Medulla oblongata (tissue), 1 donor: ENCODE measurements at regions not wholly inside any gene's neighbourhood (a gene's known extent, or its start where the extent isn't known, plus 50 kb on each side); places are given as distances from the start of the nearest gene placed in this dataset.

Experiments
- DNase-seq: peaks from one replicate; pipeline ENCODE4 v3.0.0-alpha.2; 2015; ENCODE audit errors: extremely low spot score

DNA sequence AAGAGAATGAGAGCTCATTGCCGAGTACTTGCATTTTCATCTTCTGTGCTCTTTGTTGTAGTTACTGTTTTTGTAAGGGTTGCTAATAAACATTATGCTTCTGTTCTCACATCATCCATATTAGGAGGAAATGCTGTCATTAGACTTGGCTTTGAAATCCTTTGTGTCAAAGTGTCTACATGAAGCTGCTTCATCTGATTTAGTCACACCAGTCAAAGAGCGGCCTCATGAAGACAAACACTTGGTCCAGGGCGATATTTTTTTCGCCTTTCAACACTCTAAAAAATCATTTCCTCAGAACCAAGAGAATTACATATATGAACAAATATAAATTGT, 105.0 kb downstream of the SPRY2 start:
- DNase-seq: no peak

DNA sequence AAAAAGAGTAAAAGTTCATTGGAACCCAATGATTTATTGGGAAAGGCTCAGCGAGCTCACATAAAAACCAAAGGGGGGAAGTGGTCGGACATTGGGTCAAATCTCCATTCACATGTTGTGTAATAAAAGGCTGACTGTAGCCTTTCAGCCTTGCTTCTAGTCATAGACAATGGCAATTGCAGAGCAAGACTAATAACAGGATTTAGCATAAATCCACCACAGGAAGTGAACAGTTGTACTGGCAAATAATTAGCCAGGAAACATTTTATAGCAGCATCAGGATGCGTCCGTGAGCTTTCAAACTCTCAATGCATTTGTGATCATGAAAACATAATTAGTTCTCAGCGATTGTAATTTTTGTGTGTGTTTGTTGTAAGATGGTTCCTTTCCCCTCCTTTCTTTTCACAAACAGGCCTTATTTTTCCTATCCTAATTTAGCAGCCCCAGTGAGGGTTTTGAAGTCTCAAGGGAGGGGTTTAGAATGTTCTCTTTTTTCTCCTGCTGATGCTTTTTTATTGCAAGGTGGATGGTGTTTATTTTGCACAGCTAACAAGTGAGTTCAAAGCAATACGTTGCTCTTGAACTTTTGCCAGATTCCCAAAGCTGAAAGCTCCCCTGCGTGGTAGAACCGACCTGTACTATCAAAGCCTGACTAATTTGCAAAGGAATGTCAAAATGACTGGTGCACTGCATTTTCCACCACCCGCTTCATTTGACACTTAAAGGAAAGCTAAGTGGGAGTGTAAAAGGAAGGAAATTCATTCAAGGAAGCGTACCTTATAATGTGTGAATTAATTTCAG, 105.6 kb downstream of the SPRY2 start:
- DNase-seq: peak; percentile 34

DNA sequence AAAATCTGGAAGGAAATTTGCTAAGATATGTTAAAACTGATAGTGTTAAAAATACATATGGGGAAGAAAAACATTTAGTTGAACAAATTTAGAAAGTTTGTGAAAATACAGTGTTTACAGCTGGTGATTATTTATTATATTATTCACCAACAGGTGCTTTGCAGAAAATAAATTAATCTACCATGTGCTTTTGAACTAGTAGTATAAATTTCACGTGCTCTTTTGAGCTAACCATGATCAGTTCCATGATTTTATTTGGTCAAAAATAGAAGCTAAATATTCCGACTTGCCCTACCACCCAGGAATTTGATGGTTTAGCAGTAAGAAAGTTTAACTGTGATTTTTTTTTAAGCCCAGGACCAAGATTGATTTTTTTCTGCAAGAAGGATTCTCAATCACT, 113.3 kb downstream of the SPRY2 start:
- DNase-seq: no peak

DNA sequence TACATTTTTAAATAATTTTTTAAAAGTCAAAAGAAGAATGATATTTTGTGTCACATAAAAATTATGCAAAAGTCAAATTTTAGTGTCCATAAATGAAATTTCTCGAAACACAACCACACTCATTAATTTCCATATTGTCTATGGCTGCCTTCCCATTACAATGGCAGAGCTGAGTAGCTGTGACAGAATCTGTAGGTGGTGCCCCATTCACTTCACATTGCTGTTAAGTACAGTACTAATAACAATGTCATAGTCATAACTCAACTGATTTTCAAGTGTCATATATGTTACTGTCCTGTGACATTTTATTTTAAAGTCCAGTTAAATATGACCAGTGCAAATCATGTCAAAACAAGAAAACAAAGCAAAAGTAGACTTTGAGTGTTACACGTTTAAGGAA, 114.3 kb downstream of the SPRY2 start:
- DNase-seq: no peak

DNA sequence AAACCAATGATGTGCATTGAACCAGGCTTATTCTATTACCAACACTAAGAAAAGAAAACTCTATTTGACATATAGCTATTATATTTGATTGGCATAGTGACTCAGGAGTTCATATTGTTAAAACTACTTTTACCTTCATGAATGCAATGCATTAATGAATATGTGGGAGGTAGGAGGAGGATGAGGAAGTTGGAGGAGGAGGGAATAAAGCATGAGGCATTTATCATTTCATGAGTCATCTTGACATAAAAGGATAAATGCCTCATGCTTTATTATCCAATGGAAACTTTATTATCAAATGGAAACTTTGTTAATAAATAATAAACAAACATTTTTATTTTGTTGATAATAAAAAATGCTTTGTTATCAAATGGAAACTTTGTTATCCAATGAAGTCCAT, 116.5 kb downstream of the SPRY2 start:
- DNase-seq: no peak

DNA sequence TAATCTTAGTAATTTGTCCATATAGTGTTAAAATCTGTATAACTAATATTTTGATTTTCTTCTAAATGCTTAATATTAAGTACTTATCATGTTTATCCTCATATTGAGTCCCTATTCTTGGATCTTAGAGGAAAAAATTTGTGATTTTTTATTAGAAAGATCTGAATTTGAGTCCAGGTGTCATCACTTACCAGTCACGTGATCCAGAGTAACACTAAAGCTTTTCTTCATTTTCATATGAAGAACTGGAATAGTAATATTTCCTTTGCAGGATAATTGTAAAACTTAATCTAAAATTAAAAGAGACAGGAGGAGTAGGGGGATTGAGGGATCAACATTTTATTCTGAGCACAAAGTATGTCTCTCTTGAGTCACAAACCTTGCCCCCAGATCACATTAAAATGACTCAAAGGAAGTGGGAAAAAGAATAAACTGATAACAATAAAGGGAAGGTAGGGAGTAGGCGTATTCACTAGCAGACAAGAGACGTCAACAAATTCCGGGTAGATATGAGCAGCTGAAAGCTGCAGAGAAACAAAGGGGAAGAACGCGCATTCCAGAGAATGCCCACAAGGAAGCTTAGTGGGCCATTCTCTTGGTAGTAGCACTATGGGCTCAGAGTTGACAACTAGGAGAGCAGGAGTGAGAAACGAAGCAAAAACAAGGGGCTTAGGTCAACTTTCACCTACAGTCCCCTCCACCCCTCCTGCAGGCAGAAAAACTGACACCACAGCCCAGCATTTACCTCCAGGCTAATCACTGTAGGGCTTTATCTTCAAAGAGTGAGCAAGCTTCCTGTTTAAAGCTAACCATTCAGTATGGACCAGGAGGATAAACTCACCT, 123.1 kb downstream of the SPRY2 start:
- no peak for DNase-seq

DNA sequence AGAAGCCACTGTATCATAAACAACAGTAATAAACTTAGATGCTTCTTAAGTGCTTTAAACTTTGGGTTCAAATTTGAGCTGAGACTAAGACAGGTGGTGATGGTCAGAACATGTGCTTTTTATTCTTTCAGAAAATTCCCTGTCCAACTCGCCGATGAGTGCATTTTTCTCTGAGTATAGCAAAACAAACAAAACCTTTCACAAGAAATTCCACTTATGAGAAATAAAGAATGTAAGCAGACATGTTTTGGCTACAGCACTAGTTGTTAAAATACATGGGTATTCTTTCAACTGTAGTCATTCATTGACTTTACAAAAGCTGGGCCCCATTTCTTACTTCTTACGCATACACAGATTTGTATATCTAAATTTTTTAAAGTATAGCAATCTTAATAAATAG, 125.6 kb downstream of the SPRY2 start:
- no peak for DNase-seq

DNA sequence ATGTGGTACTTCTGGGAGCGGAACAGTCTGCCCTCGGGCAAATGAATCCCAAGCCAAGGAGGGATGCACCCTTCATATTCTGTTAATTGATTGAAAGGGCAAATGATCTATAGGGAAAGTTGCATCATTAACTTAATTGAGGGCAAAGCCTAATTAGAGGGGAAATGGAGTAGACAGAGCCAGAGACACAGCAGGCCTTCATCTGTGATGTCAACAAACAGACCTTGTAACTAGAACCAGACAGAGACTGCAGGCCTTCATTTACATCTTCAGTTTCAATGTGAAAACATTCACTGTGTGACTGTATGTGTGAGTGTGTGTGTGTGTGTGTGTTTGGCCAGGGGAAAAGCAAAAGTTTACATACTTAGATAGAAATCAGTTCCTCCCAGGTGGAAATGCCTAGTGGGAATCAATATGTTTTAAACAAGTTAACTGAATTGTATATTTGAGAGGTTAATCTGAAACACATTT, 126.4 kb downstream of the SPRY2 start:
- DNase-seq: peak; percentile 21

DNA sequence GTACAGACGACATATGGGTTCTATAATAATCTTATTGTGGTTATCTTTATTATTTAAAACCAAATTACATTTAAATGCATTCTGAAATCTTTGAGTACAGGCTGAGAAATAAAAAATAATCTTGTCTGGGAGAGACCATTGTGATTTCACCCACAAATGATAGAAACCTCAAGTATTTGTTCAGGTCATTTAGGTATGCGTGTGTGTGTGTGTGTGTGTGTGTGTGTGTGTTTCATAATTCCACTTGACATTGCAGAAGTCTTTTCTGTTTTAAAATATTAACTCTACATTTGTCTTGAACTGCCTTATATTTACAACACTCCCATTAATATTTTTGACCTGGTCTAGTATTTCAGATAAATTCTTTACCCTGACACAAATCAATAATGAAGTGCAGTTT, 126.9 kb downstream of the SPRY2 start:
- no peak for DNase-seq

DNA sequence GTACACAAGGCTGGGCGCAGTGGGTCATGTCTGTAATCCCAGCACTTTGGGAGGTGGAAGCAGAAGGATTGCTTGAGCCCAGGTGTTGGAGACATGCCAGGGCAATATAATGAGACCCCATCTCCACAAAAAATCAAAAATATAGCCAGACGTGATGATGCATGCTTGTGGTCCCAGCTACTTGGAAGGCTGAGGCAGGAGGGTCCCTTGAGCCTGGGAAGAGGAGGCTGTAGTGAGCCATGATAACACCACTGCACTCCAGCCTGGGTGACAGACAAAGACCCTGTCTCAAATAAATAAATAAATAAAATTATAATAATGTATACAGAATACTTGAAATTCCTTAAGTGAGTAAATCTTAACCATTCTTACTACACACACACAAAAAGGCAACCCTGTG, 127.7 kb downstream of the SPRY2 start:
- DNase-seq: no peak

DNA sequence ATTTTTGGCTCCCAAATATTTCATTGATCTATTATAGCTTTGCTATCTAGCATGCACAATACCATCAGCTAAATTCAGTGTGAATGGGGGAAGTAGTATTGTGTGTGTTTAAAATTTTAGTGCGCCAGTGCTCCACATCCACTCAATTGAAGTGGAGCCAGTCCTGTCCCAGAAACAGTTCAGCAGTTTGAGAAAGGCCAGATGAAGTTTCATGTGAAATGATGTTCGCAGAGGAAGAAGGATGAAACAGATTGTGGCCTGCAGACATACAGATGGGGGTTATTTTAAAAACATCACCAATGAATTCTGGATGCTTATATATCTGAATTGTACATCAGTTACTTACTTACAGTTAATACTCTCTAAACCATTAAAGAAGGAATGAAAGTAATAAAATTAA, 129.4 kb downstream of the SPRY2 start:
- DNase-seq: no peak

DNA sequence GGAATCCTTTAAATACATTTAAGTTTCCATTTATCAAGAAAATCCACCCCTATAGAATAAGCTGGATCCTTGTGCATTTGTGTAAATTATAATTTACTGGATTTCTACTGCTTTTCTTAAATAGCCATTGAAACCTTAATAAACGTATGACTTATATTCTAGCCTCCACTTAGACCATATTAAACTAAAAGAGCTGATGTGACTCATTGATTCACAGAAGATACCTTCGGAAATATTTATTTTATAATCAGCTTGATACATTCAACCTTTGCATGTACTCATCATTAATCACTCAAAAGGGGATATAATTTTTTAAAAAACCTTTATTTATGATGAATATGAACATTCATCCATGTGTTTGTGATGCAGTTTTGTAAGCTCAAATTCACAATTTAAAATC, 136.3 kb downstream of the SPRY2 start:
- DNase-seq: no peak

DNA sequence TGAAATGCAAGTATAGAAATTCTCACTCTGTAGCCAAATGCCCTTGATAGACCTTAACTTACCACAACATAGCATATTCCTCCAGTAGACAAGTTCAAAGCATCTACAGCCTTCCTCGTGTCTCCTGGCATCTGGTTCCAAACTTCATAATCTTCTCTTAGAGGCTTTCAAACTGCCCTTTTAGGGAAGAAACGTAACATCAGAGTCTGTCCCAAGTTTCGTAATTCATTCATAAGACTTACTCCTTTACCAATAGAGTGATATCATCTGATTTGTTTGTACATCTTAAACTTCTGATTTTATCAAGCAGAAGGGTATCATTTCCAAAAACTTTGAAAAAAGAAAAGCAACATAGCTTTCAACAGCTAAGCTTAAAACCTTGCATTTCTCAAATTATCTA, 137.4 kb downstream of the SPRY2 start:
- no peak for DNase-seq

DNA sequence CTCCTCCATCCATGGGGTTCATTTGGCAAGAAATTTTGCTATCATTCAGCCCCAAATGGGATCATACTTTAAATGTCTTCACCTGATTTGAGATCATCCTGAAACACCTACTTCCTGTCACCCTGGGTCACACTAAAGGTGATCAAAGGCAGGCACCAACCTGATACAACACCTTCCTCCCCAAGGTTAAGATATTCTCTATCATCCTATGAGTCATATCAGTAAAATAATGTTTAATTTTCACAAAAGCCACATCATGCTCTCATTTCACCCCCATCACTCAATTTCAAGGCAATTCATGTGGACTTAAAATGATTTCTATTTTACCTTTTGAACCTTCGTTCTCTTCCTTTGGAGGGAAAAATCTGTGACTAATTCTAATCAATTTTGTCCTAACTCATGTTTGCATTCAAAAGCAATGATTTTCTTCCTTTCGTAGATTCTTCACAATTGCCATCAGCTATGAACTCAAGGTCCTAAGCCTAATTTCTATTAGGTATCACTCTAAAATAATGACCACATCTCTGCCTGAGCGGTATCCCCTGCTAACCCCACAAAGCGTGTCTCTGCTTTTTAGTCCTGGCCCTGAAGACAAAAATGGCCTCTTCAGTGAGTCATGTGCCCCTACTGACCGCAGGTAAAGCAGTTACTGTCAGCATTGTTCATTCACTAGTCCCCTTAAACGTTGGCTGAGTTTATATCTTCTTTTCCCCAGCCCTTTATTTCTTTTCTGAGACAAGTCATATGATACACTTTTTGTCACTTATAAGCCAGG, 139.0 kb downstream of the SPRY2 start:
- DNase-seq: no peak

DNA sequence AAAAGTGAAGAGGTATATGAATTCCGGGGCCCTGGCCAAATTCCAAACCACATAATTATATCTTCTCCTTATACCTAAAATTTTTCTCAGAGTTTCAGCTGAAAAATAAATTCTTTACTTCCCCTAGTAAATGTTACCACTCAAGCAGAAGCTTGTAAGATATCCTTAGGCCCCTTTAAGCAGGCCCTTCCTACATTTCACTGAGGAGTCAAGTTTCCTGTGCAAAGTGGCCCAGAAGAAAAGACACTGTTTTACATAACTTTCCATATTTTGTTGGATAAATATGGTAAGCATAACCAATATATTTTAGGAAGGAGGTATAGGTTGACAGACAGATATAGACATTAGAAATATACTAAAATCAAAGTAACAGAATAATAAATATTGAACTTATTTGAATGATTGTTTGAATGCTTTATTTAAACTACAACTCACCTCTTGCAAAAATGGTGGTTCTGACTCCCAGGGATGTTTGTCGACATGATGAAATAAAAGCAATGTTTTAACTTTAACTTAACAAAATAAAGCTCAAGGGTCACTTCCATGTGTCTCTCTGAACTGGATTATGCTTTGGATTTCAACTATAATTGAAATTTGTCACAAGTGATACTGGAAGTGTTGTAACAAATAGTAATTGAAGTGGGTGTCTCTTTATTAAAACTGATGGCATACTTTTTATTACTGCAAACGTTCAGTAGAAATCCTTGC, 141.2 kb downstream of the SPRY2 start:
- DNase-seq: no peak

DNA sequence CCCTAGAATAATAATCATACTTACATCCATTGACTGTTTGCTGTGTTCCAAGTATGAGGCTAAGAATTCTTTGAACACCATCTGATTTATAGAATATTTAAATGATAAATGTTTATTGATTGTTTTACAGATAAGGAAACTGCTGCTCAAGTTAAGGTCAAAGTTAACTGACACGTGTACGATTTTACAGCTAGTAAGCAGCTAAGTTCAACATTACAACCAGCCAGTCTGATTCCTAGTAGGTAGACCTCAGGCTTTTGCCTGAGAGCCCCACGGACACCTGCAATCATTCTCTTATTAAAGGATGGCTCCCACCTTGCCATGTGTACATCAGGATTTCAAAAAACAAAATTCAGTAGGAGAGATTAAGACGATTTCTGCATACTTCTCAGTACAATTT, 141.9 kb downstream of the SPRY2 start:
- no peak for DNase-seq

DNA sequence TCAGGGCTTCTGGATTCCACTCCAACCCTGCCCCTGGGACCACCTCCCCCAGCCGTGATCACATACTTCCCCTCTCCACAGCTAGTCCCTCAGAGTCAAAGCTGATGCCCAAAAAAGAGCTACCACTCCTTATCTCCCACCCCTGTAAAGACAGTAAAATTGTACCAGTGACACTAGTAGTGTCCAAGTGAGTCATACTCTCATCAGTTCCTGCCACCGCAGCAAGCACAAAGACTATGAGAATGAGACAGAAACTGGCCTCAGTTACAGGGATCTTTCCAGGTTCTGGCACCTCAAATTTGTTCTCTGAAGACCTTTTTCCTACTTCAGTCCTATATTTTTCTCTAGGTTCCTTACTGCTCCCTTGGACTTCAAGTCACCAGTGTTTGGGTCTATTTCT, 144.2 kb downstream of the SPRY2 start:
- DNase-seq: no peak

DNA sequence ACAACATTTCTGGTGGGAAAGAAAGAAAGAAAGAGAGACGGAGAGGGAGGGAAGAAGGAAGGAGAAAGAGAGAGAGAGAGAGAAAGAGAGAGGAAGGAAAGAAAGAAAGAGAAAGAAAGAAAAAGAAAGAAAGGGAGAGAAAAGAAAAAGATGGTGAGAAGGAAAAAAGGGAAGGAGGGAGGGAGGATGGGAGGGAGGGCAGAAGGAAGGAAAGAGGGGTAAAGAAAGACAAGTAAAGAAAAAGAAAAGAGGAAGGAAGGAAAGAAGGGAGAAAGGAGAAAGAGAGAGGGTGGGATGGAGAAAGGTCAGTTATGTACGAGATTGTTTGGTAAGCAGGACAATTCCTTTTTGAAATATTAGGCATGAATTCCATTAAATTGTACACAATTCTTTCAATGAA, 145.3 kb downstream of the SPRY2 start:
- no peak for DNase-seq

DNA sequence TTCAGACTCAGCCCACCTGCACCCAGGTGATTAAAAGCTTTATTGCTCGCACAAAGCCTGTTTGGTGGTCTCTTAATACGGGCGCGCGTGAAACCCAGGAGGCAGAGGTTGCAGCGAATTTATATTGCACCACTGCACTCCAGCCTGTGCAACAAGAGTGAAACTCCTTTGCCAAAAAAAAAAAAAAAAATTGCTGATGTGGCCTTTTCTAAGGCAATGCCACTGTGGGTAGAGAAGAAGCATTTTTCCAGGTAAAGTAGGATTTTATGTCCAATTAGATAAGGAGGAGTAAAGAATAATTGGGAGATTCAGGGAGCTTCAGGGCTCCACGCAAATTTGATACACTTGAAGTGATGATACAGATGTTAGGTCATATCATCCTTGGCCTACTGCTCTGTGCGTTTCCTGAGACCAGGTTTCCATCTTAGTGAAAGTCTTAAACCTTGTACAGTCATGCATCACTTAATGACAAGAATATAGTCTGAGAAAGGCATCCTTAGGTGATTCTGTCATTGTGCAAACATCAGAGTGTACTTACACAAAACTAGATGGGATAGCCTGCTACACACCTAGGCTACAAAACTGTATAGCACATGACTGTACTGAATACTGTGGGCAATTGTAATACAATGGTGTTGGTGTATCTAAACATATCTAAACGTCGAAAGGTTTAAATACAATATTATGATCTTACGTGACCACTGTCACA, 150.9 kb downstream of the SPRY2 start:
- DNase-seq: no peak

DNA sequence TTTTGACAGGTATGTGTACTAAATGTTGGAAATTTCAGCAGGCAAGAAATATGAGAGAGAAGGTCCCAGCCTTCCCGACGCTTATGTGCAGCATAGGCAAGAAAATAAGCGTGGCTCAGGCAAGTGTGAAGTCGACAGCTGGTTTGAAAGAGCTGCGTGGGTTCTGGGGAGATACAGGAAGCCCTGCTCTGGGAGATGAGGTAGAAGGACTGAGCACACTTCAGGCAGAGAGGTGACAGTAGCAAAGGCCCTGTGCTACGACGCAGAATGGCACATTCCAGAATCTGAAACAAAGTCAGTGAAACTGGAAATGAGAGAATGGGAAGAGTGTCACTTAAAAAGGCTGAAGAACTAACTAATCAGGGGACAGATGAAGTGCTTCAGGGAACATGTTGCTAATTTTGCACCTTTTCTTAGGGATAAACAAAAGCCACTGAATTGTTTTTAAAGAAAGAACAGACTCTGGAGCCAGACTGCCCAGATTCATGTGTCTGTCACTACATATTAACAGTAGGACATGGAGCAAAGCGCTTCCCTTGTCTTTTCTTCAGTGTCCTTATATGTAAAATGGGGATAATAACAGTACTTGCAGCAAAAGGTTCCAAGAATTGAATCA, 160.1 kb downstream of the SPRY2 start:
- no peak for DNase-seq

DNA sequence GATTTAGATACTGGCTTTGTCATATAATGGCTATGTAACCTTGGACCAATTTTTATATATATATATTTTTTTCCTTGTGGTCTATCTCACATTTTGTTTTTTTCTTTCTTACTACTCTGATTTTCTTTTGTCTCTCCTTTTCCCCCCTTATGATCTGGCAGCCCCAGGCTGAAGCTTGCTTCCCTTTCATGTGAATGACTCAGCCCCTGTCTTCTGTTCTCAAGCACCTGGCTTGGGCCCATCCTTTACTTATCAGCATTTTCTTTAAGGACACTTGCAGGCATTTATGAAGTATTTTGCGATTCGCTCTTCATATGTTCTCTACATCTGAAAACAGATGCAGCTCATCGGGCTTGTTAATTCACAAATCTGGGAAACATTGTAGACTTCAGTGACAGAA, 163.6 kb downstream of the SPRY2 start:
- no peak for DNase-seq
